ENCODE measurements at regions not wholly inside any gene's neighbourhood (a gene's known extent, or its start where the extent isn't known, plus 50 kb on each side); places are given as distances from the start of the nearest gene placed in this dataset.
"Not testable (repeated sequence)": the region's sequence is repeated elsewhere in the genome, so short reads cannot be mapped to it uniquely, and the experiment has no call there.

GRCh38 chr12:127153996-127154395 lies 1113.0 kb upstream of the TMEM132C start (continued):
- TF ChIP-seq STAT1 (conservative IDR thresholded peaks at IDR 0.05) (no peak), BCLAF1 (IDR thresholded peaks at IDR 0.05) (no peak), SUPT20H (IDR thresholded peaks at IDR 0.05; ENCODE audit: borderline replicate concordance, control insufficient read depth, low read depth, low read length) (no peak), USF1 (IDR thresholded peaks at IDR 0.05; ENCODE audit: borderline replicate concordance, extremely low read length, insufficient read depth, low read depth, low read length) (no peak), E2F4 (IDR thresholded peaks at IDR 0.05; ENCODE audit: low read depth, low read length) (no peak), NFYB (IDR thresholded peaks at IDR 0.05; ENCODE audit: insufficient read depth, low read depth, low read length) (no peak), HDAC2 (IDR thresholded peaks at IDR 0.05) (no peak)

GRCh38 chr12:127154830-127155229 lies 1112.1 kb upstream of the TMEM132C start:
- RAD21 ChIA-PET (ENCODE audit: unreplicated experiment); H3K36me3 ChIP-seq (ENCODE audit: control insufficient read depth in 2 of 2, insufficient read depth in 2 of 2, low read length in 1 of 2); H3K4me1 ChIP-seq (ENCODE audit: control insufficient read depth, insufficient read depth, low read length); H3K27ac ChIP-seq (ENCODE audit: control insufficient read depth, insufficient read depth); intact Hi-C loops (cut with micrococcal nuclease; ENCODE audit: unreplicated experiment); H3K27me3 ChIP-seq (replicated peaks in 1 of 2; ENCODE audit: control insufficient read depth in 2 of 2, insufficient read depth in 2 of 2, low read length in 1 of 2); H3K79me2 ChIP-seq (ENCODE audit: control insufficient read depth, insufficient read depth, low read length); in situ Hi-C loops (cut with MboI); H4K20me1 ChIP-seq (ENCODE audit: control insufficient read depth, insufficient read depth); FAIRE-seq; BruUV-seq (replicated peaks); H3K4me3 ChIP-seq; H3K4me2 ChIP-seq (ENCODE audit: control insufficient read depth, insufficient read depth); DNase-seq (ENCODE audit: low read depth, low spot score); ATAC-seq; H2AFZ ChIP-seq (ENCODE audit: control insufficient read depth, low read depth, low read length); H3K9me3 ChIP-seq (replicated peaks; ENCODE audit: control insufficient read depth, insufficient read depth, low read length); H3K9ac ChIP-seq (ENCODE audit: control insufficient read depth, insufficient read depth, low read length); CTCF ChIA-PET; POLR2A ChIA-PET; SMC1A ChIA-PET (ENCODE audit: uncharacterized antibody, unreplicated experiment): not testable (repeated sequence)
- 53% methylated on average over 1 of the region's 1 CpG for WGBS (ENCODE audit: insufficient coverage, insufficient replicate concordance, low lambda C conversion rate, missing lambda C conversion rate)

- H3K4me3 ChIP-seq; SMC1A ChIA-PET (ENCODE audit: uncharacterized antibody, unreplicated experiment); H3K27ac ChIP-seq (ENCODE audit: control insufficient read depth, insufficient read depth); BruUV-seq (replicated peaks); H3K36me3 ChIP-seq (ENCODE audit: control insufficient read depth in 2 of 2, insufficient read depth in 2 of 2, low read length in 1 of 2); H2AFZ ChIP-seq (ENCODE audit: control insufficient read depth, low read depth, low read length); FAIRE-seq; H4K20me1 ChIP-seq (ENCODE audit: control insufficient read depth, insufficient read depth); POLR2A ChIA-PET; H3K4me2 ChIP-seq (ENCODE audit: control insufficient read depth, insufficient read depth); H3K27me3 ChIP-seq (replicated peaks in 1 of 2; ENCODE audit: control insufficient read depth in 2 of 2, insufficient read depth in 2 of 2, low read length in 1 of 2); intact Hi-C loops (cut with micrococcal nuclease; ENCODE audit: unreplicated experiment); H3K9me3 ChIP-seq (replicated peaks; ENCODE audit: control insufficient read depth, insufficient read depth, low read length); DNase-seq (ENCODE audit: low read depth, low spot score); CTCF ChIA-PET; RAD21 ChIA-PET (ENCODE audit: unreplicated experiment); ATAC-seq; H3K4me1 ChIP-seq (ENCODE audit: control insufficient read depth, insufficient read depth, low read length); H3K9ac ChIP-seq (ENCODE audit: control insufficient read depth, insufficient read depth, low read length); H3K79me2 ChIP-seq (ENCODE audit: control insufficient read depth, insufficient read depth, low read length); in situ Hi-C loops (cut with MboI): not testable (repeated sequence)
- WGBS (ENCODE audit: insufficient coverage, insufficient replicate concordance, low lambda C conversion rate, missing lambda C conversion rate): 21% methylated on average over 5 of the region's 5 CpGs
Measured at GRCh38 chr12:127155935-127156619, 1110.9 kb upstream of the TMEM132C start.
